Keratinocyte (primary cell): ENCODE measurements at regions not wholly inside any gene's neighbourhood (a gene's known extent, or its start where the extent isn't known, plus 50 kb on each side); places are given as distances from the start of the nearest gene placed in this dataset.
"Not testable (repeated sequence)": the region's sequence is repeated elsewhere in the genome, so short reads cannot be mapped to it uniquely, and the experiment has no call there.

Experiments
- DNase-seq: peaks from one replicate; pipeline ENCODE4 v3.0.0-alpha.2; 2011; ENCODE audit warnings: low read depth, missing footprints, low spot score
- FAIRE-seq: peaks from 2 replicates; lab custom pipeline; 2011; peaks lifted over from hg19 to GRCh38; lab: Jason Lieb, UNC
- H2AFZ ChIP-seq: 2 replicates; pipeline ENCODE4 v1.6.0; 2012; ENCODE audit warnings: low read length, control low read depth, inconsistent platforms; ENCODE audit not compliant: control insufficient read depth
- H3K27ac ChIP-seq: 2 replicates; pipeline ENCODE4 v1.5.1; 2011; ENCODE audit warnings: low read length; ENCODE audit not compliant: control insufficient read depth, insufficient read depth
- H3K27me3 ChIP-seq: 3 replicates; pipeline ENCODE4 v1.6.0; 2011; ENCODE audit warnings: low read length; ENCODE audit not compliant: control insufficient read depth, insufficient read depth; ENCODE audit errors: extremely low read depth
- H3K36me3 ChIP-seq, 2 experiments: 2 replicates in 1 of 2; 3 replicates in 1 of 2; pipeline ENCODE4 v1.5.1; 2011; ENCODE audit warnings: low read length in 2 of 2, mild to moderate bottlenecking in 1 of 2; ENCODE audit not compliant: control insufficient read depth in 2 of 2, insufficient read depth in 2 of 2; ENCODE audit errors: extremely low read depth in 1 of 2
- H3K4me1 ChIP-seq: 3 replicates; pipeline ENCODE4 v1.5.1; 2011; ENCODE audit warnings: low read length; ENCODE audit not compliant: control insufficient read depth, insufficient read depth; ENCODE audit errors: extremely low read depth
- H3K4me2 ChIP-seq: 3 replicates; pipeline ENCODE4 v1.6.0; 2011; ENCODE audit warnings: low read depth, low read length; ENCODE audit not compliant: control insufficient read depth, insufficient read depth; ENCODE audit errors: extremely low read depth
- H3K4me3 ChIP-seq, 3 experiments: fragments of 200-600 bp in 1 of 3; sonication (generic) in 1 of 3; 2 replicates in 2 of 3; 3 replicates in 1 of 3; pipeline ENCODE4 v1.5.1; 2011 to 2016; ENCODE audit warnings: low read length in 3 of 3, mild to moderate bottlenecking in 3 of 3, control low read depth in 2 of 3, inconsistent platforms in 1 of 3, low read depth in 1 of 3, mixed read lengths in 1 of 3, mixed run types in 1 of 3, moderate library complexity in 1 of 3; ENCODE audit not compliant: control insufficient read depth in 2 of 3, insufficient read depth in 2 of 3; ENCODE audit errors: extremely low read depth in 1 of 3
- H3K79me2 ChIP-seq: 2 replicates; pipeline ENCODE4 v1.6.0; 2012; ENCODE audit warnings: low read length; ENCODE audit not compliant: control insufficient read depth, insufficient read depth
- H3K9ac ChIP-seq: 3 replicates; pipeline ENCODE4 v1.6.0; 2011; ENCODE audit warnings: low read length; ENCODE audit not compliant: control insufficient read depth, insufficient read depth; ENCODE audit errors: extremely low read depth
- H3K9me1 ChIP-seq: 3 replicates; pipeline ENCODE4 v1.6.0; 2011; ENCODE audit warnings: low read length; ENCODE audit not compliant: control insufficient read depth, insufficient read depth; ENCODE audit errors: extremely low read depth
- H3K9me3 ChIP-seq: 2 replicates; pipeline ENCODE4 v1.5.1; 2012; ENCODE audit warnings: low read depth, low read length; ENCODE audit not compliant: control insufficient read depth
- H4K20me1 ChIP-seq: 3 replicates; pipeline ENCODE4 v1.6.0; 2011; ENCODE audit warnings: low read length; ENCODE audit not compliant: control insufficient read depth, insufficient read depth; ENCODE audit errors: extremely low read depth
- CTCF ChIP-seq, 3 experiments: IDR thresholded peaks in 1 of 3; conservative IDR thresholded peaks in 1 of 3; optimal IDR thresholded peaks in 1 of 3; 2 replicates in 2 of 3; 3 replicates in 1 of 3; pipeline versions ENCODE3 to v1.5.1; 2011; ENCODE audit warnings: low read length in 3 of 3, mild to moderate bottlenecking in 3 of 3, moderate library complexity in 2 of 3, control low read depth in 1 of 3, inconsistent platforms in 1 of 3; ENCODE audit not compliant: insufficient read depth in 2 of 3; ENCODE audit errors: extremely low read depth in 1 of 3
- EZH2 ChIP-seq: IDR thresholded peaks from one replicate; pipeline ENCODE4 v1.6.1; 2012; ENCODE audit warnings: inconsistent platforms, mild to moderate bottlenecking, low read length, moderate library complexity
- dilution Hi-C: fragments of 300-500 bp; cut with MboI; formaldehyde crosslinking; loops from one replicate; pipeline ENCODE4 v1.7.0; 2020; ENCODE audit warnings: low sequenced_read_pairs; ENCODE audit not compliant: extremely low pct_ligation_motif_present

- Histone ChIP-seq H3K9ac (no peak overlapping the region), H2AFZ (no peak overlapping the region), H3K79me2 (no peaks in the 10 kb centered on the region), H3K27me3 (no peaks in the 10 kb centered on the region), H3K4me2 (no peak overlapping the region), H3K36me3 (no peaks in the 10 kb centered on the region), H3K9me3 (no peaks in the 10 kb centered on the region), H3K4me1 (no peaks in the 10 kb centered on the region), H3K9me1 (no peaks in the 10 kb centered on the region), H4K20me1 (no peaks in the 10 kb centered on the region), H3K4me3 (no peak overlapping the region), H3K27ac (no peak overlapping the region)
- dilution Hi-C loops, result no loop called here
- TF ChIP-seq CTCF (optimal IDR thresholded peaks at IDR 0.05 in 1 of 3, IDR thresholded peaks at IDR 0.05 in 1 of 3, conservative IDR thresholded peaks at IDR 0.05 in 1 of 3; ENCODE audit: extremely low read depth in 1 of 3, insufficient read depth in 2 of 3, low read length in 3 of 3) (no peak), EZH2 (no peak)
- DNase-seq, result no peak
- FAIRE-seq, result no peak
Observed at GRCh38 chr16:17914168-17914567, 422.4 kb downstream of the NPIPA8 start.

- H3K9me1 ChIP-seq, H2AFZ ChIP-seq, H3K27me3 ChIP-seq, H4K20me1 ChIP-seq, FAIRE-seq, H3K36me3 ChIP-seq, H3K9me3 ChIP-seq, H3K4me3 ChIP-seq, H3K4me1 ChIP-seq, H3K79me2 ChIP-seq, H3K9ac ChIP-seq, H3K27ac ChIP-seq, DNase-seq, dilution Hi-C loops, H3K4me2 ChIP-seq: not testable (repeated sequence)
Observed at GRCh38 chr16:17911578-17911977, 425.0 kb downstream of the NPIPA8 start.

GRCh38 chr16:17906626-17907025 lies 429.9 kb downstream of the NPIPA8 start:
- H3K4me3 ChIP-seq, H3K4me2 ChIP-seq, H3K9me1 ChIP-seq, H3K9ac ChIP-seq, H3K36me3 ChIP-seq, H3K9me3 ChIP-seq, H3K27ac ChIP-seq, dilution Hi-C loops, H4K20me1 ChIP-seq, H3K4me1 ChIP-seq, FAIRE-seq, H3K79me2 ChIP-seq, H2AFZ ChIP-seq, H3K27me3 ChIP-seq, DNase-seq: not testable (repeated sequence)
